Activated naive CD4-positive, alpha-beta T cell treated with anti-CD3 and anti-CD28 coated beads, Interleukin-2, amount 50 U/mL, for 72 hours (primary cell): ENCODE measurements at regions not wholly inside any gene's neighbourhood (a gene's known extent, or its start where the extent isn't known, plus 50 kb on each side); places are given as distances from the start of the nearest gene placed in this dataset.
A peak's percentile ranks its signal among the peaks of the same experiment; 100 is the strongest.

ENCODE experiments used
- ATAC-seq, 2 donors: fragments of 150-1000 bp; cut with Tn5 transposase; 2 replicates each; pipeline ENCODE4 v1.10.0; 2021; ENCODE audit warnings: mild to moderate bottlenecking in 2 of 2, moderate library complexity in 2 of 2
- DNase-seq, 2 donors: peaks; one replicate each; pipeline ENCODE4 v3.0.0; 2021 to 2022; ENCODE audit warnings: low spot score in 2 of 2
- H3K27ac Mint-ChIP-seq, 2 donors: one replicate each; pipeline ENCODE4 v1.8.0; 2022; ENCODE audit warnings: mild to moderate bottlenecking in 2 of 2, mixed read lengths in 2 of 2
- H3K36me3 Mint-ChIP-seq, 2 donors: one replicate each; pipeline ENCODE4 v1.8.0; 2022; ENCODE audit warnings: mixed read lengths in 2 of 2
- H3K9me3 Mint-ChIP-seq, 2 donors: one replicate each; pipeline ENCODE4 v1.8.0; 2022; ENCODE audit warnings: mixed read lengths in 2 of 2

- ATAC-seq, result no peak
- H3K36me3 Mint-ChIP-seq, result no peaks in the 10 kb centered on the region
- H3K9me3 Mint-ChIP-seq, result peaks cover 4 to 24% of the 10 kb centered on the region in 2 donors
Observed at GRCh38 chr4:37002625-37003024, 241.9 kb upstream of the NWD2 start.

GRCh38 chr4:37008199-37008598 is 236.3 kb upstream of the NWD2 start:
- ATAC-seq (no peak), DNase-seq (no peak)
- Mint-ChIP-seq H3K9me3 (peaks cover 4 to 14% of the 10 kb centered on the region in 2 donors), H3K27ac (no peak overlapping the region), H3K36me3 (no peaks in the 10 kb centered on the region)

More at GRCh38 chr4:37002625-37003024, 241.9 kb upstream of the NWD2 start:
- no peak for DNase-seq
- no peak overlapping the region for H3K27ac Mint-ChIP-seq

- Mint-ChIP-seq H3K36me3 (no peaks in the 10 kb centered on the region), H3K9me3 (no peaks in the 10 kb centered on the region), H3K27ac (no peak overlapping the region)
- DNase-seq, result no peak
- no peak for ATAC-seq
Observed at GRCh38 chr4:37014584-37014983, 230.0 kb upstream of the NWD2 start.

- no peak for DNase-seq
- H3K9me3 Mint-ChIP-seq, result no peaks in the 10 kb centered on the region
- ATAC-seq, result no peak
- H3K36me3 Mint-ChIP-seq, result no peaks in the 10 kb centered on the region
- peak overlapping the region in 1 of 2 donors; percentile 33 for H3K27ac Mint-ChIP-seq
Observed at GRCh38 chr4:37015391-37015790, 229.2 kb upstream of the NWD2 start.

- Mint-ChIP-seq H3K36me3 (no peaks in the 10 kb centered on the region), H3K27ac (no peak overlapping the region), H3K9me3 (peaks cover 5 to 14% of the 10 kb centered on the region in 2 donors)
- DNase-seq (no peak), ATAC-seq (peak in 1 of 2 donors; percentile 54)
Observed at GRCh38 chr4:37023504-37023903, 221.0 kb upstream of the NWD2 start.

GRCh38 chr4:37023996-37024395 is 220.5 kb upstream of the NWD2 start:
- ATAC-seq (no peak), DNase-seq (no peak)
- H3K27ac Mint-ChIP-seq, result no peak overlapping the region
- peaks cover 5 to 18% of the 10 kb centered on the region in 2 donors for H3K9me3 Mint-ChIP-seq
- H3K36me3 Mint-ChIP-seq, result no peaks in the 10 kb centered on the region

GRCh38 chr4:37040816-37041215 is 203.7 kb upstream of the NWD2 start:
- H3K36me3 Mint-ChIP-seq, result no peaks in the 10 kb centered on the region
- peaks cover 0 to 12% of the 10 kb centered on the region in 2 donors for H3K9me3 Mint-ChIP-seq
- H3K27ac Mint-ChIP-seq, result no peak overlapping the region
- DNase-seq, result no peak
- ATAC-seq, result no peak

GRCh38 chr4:37043342-37043741 is 201.2 kb upstream of the NWD2 start:
- Mint-ChIP-seq H3K9me3 (peaks cover 6 to 17% of the 10 kb centered on the region in 2 donors), H3K27ac (no peak overlapping the region), H3K36me3 (no peaks in the 10 kb centered on the region)
- ATAC-seq, result no peak
- no peak for DNase-seq

GRCh38 chr4:37051111-37051510 is 193.4 kb upstream of the NWD2 start:
- peaks cover 5 to 12% of the 10 kb centered on the region in 2 donors for H3K9me3 Mint-ChIP-seq
- H3K27ac Mint-ChIP-seq, result no peak overlapping the region
- DNase-seq (no peak), ATAC-seq (no peak)
- H3K36me3 Mint-ChIP-seq, result no peaks in the 10 kb centered on the region

- Mint-ChIP-seq H3K9me3 (peaks cover 5 to 12% of the 10 kb centered on the region in 2 donors), H3K27ac (no peak overlapping the region), H3K36me3 (no peaks in the 10 kb centered on the region)
- ATAC-seq (no peak), DNase-seq (no peak)
Observed at GRCh38 chr4:37051866-37052265, 192.7 kb upstream of the NWD2 start.

- peaks cover 0 to 6% of the 10 kb centered on the region in 2 donors for H3K9me3 Mint-ChIP-seq
- ATAC-seq (no peak), DNase-seq (no peak)
- no peaks in the 10 kb centered on the region for H3K36me3 Mint-ChIP-seq
- H3K27ac Mint-ChIP-seq, result no peak overlapping the region
Observed at GRCh38 chr4:37054531-37055077, 189.9 kb upstream of the NWD2 start.

GRCh38 chr4:37058826-37059225 is 185.7 kb upstream of the NWD2 start:
- ATAC-seq (no peak), DNase-seq (no peak)
- peaks cover 0 to 6% of the 10 kb centered on the region in 2 donors for H3K9me3 Mint-ChIP-seq
- H3K36me3 Mint-ChIP-seq, result no peaks in the 10 kb centered on the region
- H3K27ac Mint-ChIP-seq, result no peak overlapping the region

- DNase-seq (no peak), ATAC-seq (no peak)
Observed at GRCh38 chr4:37066159-37066558, 178.4 kb upstream of the NWD2 start.

GRCh38 chr4:37068580-37068979 is 176.0 kb upstream of the NWD2 start:
- Mint-ChIP-seq H3K27ac (no peak overlapping the region), H3K36me3 (peaks cover 0 to 8% of the 10 kb centered on the region in 2 donors), H3K9me3 (peaks cover 0 to 9% of the 10 kb centered on the region in 2 donors)
- DNase-seq (no peak), ATAC-seq (no peak)

More at GRCh38 chr4:37066159-37066558, 178.4 kb upstream of the NWD2 start:
- Mint-ChIP-seq H3K27ac (no peak overlapping the region), H3K9me3 (no peaks in the 10 kb centered on the region), H3K36me3 (no peaks in the 10 kb centered on the region)

GRCh38 chr4:37070041-37070440 is 174.5 kb upstream of the NWD2 start:
- no peak for ATAC-seq
- Mint-ChIP-seq H3K27ac (no peak overlapping the region), H3K36me3 (peaks cover 0 to 8% of the 10 kb centered on the region in 2 donors), H3K9me3 (peaks cover 0 to 9% of the 10 kb centered on the region in 2 donors)
- no peak for DNase-seq

- no peak overlapping the region for H3K27ac Mint-ChIP-seq
- peaks cover 0 to 8% of the 10 kb centered on the region in 2 donors for H3K36me3 Mint-ChIP-seq
- no peak for DNase-seq
- H3K9me3 Mint-ChIP-seq, result peaks cover 0 to 9% of the 10 kb centered on the region in 2 donors
- ATAC-seq, result no peak
Observed at GRCh38 chr4:37071576-37071975, 173.0 kb upstream of the NWD2 start.

GRCh38 chr4:37073226-37073840 is 171.2 kb upstream of the NWD2 start:
- DNase-seq (no peak), ATAC-seq (no peak)
- peaks cover 0 to 8% of the 10 kb centered on the region in 2 donors for H3K36me3 Mint-ChIP-seq
- peaks cover 0 to 9% of the 10 kb centered on the region in 2 donors for H3K9me3 Mint-ChIP-seq
- H3K27ac Mint-ChIP-seq, result no peak overlapping the region

- Mint-ChIP-seq H3K27ac (no peak overlapping the region), H3K36me3 (no peaks in the 10 kb centered on the region), H3K9me3 (peaks cover 17 to 20% of the 10 kb centered on the region in 2 donors)
- ATAC-seq, result no peak
- DNase-seq, result no peak
Observed at GRCh38 chr4:37082912-37083311, 161.6 kb upstream of the NWD2 start.
